ENCODE measurements at regions not wholly inside any gene's neighbourhood (a gene's known extent, or its start where the extent isn't known, plus 50 kb on each side); places are given as distances from the start of the nearest gene placed in this dataset.
"Not testable (repeated sequence)": the region's sequence is repeated elsewhere in the genome, so short reads cannot be mapped to it uniquely, and the experiment has no call there.

DNA sequence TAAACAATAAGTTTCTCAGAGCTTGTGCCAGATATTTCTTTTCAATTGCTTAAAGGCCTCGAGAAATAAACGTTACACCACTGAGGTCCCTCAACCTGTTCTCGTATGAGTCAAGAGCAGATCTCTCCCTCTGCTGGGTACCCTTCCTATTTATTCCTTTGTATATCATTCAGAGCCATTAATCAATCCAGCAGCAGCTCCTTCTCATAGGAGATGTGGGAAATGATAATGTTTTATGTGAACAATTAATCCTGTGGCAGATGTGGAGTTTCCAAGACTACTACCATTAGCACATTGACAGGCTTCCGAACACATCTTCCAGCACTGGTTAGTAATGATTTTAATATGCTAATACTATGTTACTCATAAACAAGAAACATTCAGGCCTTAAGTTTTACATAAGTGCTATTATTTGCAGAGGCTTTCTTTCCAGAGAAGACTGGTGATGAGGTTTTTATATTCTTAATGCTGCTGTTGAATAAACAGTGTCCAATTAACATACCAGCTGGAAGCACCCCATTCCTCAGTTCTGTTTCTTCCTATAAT lies 196.5 kb downstream of the ZNF608 start:
- no peak for DNase-seq (ENCODE audit: low spot score)

DNA sequence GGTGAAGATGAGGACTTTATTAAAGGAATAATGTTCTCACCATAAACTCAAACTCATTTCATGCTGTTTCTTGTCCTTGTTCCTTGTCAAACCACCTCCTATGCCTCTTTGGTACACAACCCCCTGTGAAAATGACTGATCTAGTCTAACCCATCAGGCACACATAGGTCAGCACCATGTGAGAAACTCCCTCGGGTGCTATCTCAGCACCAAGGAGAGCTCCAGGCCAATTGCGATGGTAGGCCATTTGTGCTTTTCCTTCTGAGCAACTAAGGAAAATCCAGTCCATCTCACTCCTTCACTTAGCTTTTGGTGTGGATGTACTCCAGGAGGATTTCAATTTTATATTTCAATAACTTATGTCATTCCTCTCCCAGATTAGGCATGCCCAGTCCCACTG lies 199.8 kb downstream of the ZNF608 start:
- DNase-seq (ENCODE audit: low spot score) = no peak

DNA sequence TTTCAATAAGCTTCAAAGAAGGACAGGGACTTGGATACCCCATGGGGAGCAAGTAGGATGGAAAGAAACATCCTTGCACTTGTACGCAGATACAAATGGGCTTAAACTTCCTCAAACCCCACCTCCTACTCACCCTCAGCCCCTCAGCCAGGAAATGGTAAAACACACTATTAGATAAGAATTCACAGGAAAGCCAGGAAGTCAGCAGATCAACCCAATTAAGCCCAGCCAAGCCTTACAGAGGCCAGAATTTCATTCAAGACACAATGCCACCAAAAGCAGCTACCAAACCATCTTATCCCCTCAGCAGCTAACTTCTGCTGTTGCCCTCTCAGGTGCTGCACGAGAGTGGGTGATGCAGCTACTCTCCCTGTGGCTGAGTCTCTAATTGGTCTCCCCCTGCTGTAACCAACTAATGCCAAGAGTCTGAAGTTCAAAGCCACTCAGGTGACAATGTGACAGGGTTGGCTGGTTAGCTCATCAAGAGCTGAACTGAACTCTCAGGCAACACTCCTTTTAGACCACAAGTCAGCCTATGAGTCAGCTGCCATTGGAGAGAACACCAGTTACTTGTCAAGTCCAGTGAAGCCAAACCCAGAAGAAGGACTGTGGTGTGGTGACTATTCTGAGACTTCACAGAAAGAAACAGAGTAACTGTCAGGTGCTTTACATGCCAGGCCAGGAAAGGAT lies 201.9 kb downstream of the ZNF608 start:
- DNase-seq (ENCODE audit: low spot score) = no peak

DNA sequence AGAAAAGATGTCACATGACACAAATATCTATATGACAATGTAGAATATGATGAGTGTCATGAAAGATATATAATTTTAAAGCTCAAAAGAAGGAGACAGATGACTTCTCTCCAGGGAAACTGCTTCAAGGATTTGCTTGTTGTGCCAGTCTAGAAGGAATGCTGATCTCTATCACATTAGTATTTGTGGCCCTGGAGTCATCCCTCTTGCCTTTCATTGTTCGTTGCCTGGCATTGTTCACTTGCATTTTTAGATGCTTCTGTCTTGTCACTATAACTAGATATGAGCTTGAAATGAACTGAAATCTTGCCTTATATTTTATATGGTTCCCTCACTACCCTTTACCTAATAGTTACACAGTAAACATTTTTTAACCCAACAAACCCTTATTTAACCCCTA lies 207.5 kb downstream of the ZNF608 start:
- DNase-seq (ENCODE audit: low spot score) = no peak

DNA sequence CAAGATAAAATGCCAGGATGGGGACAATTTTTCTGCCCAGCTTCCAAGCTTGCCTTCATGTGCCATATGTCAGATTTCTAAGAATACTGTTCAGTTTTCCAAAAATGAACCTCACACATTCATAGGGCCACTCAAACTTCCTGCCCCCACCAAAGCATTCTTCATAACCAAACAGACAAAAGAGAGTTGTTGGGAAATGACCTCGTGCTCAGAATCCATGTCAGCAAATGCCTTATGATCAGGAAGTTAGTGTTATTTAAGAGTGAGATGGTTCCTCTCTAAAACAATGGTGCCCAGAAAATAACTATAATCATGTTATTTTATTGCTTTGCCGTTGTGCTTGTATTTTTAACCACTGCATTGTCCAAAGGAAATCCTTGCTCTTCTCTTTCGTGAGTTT lies 208.2 kb downstream of the ZNF608 start:
- no peak for DNase-seq (ENCODE audit: low spot score)

DNA sequence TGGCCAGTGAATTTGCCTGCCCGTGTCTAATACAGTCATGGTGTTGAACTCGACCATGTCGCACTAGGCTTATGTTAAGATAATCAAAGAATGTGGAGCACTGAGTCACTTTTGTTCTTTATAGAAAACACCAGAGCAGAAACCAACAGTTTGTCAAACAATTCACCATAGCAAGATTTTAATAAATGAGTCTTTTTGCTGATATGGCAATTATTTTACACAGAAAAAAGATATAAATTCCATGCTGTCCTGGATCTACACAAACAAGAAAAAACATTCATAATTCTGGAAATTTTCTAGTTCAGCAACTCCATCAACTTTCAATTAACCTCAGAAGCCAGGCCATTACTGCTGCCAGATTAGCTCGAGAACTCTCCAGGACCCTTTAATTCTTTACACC lies 208.9 kb downstream of the ZNF608 start:
- DNase-seq (ENCODE audit: low spot score) = no peak

DNA sequence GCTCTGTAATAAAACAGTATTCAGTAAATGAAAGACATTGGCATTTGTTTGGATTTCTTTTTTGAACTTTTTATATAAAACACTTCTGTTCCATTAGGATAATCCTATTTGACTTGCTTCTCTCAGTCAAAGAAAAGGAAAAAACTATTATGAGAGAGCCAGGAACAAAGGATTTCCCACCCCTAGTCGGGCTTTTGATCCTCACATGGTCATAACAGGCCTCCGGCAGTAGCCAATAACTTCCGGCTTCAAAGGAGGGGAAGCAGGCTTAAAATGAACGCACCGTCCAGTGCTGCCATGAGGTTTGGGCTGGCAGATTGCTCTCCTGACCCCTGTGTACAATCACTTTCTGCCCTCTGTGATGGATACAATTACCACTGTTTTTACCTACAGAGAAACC lies 209.3 kb downstream of the ZNF608 start:
- no peak for DNase-seq (ENCODE audit: low spot score)

DNA sequence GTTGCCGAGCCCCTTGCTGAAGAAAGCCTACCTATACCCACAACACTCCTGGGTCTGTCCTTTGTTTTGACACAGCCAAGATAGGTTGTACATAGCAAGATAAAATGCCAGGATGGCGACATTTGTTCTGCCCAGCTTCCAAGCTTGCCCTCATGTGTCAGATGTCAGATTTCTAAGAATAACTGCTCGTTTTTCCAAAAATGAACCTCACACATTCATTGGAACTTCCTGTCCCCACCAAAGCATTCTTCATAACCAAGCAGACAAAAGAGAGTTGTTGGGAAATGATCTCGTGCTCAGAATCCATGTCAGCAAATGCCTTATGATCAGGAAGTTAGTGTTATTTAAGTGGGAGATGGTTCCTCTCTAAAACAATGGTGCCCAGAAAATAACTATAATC lies 210.1 kb downstream of the ZNF608 start:
- DNase-seq (ENCODE audit: low spot score) = no peak

DNA sequence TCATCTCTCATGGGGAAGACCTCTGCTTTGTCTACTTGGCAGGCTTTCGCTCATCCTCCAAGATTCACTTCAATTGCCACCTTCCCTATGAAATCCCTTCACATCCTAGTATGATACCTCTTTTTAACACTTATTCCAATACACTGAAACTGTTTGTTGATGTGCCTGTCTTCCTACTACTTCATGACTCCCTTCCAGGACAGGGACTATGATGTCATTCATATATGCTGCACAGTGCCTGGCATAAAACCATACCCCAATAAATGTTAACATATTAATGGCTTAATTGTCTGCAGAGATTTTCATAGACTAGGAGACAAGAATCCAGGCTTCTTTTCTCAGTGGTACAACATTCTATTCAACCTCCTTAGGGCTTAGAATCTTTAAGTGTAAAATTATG lies 215.5 kb downstream of the ZNF608 start:
- no peak for DNase-seq (ENCODE audit: low spot score)

DNA sequence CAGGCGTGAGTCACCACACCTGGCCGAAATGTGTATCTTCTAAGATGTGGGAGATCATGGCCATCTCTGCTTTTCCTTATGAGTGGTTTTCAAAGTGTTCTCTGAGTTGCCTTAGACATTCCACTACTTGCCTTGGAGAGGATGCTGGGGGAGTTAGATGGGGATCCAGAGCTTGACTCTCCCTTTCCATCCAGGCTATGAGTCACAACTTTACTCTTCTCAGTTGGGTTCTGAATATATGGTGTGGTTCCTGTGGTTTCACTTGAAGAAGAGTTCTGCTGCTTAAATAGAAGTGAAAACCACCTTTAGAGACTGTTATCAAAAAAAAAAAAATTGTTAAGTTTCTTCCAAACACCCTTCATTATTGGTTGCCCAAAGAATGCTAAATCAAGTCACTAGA lies 217.6 kb downstream of the ZNF608 start:
- DNase-seq (ENCODE audit: low spot score) = no peak

DNA sequence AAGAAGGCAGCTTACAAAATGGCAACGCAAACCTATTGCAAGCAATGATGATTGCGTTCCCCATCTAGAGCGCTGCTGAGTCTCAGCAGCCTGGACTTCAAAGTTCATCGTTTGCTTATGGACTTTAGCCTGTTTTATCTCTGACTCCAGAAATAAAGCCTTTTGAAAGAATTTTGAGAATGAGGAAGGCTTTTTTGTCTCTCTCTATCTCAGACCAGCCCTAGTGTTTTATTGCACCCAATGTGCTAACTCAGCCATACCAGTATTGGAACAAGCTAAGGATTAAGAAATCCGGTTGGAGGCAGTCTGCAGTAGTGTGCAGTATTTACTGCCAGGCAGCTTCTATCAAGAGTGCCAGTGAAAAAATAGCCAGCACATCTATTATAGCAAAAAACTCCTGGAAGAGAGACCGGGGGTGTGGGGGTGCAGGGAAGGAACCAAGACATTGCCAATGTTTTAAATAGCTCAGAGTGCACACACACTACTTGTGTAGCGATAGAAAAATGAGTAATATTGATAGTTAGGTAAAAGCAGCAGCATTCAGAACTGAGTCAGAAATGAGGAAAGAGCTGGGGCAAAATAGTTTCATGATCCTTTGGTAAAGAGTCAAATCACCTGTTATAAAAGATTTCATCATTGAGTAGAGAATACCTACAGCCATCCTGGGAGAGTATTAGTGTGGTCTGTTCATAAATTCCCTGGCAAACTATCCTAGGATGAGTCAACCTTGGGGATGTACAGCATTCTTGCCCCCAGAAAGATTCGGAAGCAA lies 219.0 kb downstream of the ZNF608 start:
- DNase-seq (ENCODE audit: low spot score) = no peak

DNA sequence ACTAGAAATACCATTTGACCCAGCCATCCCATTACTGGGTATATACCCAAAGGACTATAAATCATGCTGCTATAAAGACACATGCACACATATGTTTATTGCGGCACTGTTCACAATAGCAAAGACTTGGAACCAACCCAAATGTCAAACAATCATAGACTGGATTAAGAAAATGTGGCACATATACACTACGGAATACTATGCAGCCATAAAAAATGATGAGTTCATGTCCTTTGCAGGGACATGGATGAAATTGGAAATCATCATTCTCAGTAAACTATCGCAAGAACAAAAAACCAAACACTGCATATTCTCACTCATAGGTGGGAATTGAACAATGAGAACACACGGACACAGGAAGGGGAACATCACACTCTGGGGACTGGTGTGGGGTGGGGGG lies 220.4 kb downstream of the ZNF608 start:
- DNase-seq (ENCODE audit: low spot score) = not testable (repeated sequence)

DNA sequence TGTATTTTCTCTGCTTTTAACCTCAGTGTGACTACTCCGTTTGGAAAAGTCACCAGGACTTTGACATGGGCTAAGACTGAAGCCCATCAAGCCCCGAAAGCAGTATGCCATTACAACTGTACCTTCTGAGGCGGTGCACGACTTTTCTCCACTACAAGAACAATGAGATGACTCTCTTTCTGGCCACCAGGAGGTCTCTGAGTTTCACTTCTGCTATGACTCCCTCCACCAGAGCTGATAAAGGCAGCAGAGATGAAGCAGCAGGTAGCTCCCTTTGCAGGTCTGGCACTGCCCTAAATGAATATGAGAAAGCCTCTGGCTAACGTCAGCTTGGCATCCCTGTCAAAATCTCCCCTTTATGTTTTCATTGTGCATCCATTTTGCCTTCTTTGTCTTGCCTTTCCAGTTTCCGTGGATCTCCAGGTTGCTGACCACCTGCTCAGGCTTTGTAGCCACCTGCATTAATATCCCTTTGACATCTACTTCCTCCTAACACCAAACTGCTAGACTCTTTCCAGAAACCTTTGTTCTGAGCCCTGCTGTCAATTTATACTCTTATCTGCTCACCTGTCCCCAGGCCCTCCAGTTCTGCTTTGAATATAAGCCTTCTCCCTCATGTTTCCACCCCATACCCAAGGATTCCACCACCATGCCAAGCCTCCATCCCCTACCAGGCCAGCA lies 221.7 kb downstream of the ZNF608 start:
- DNase-seq (ENCODE audit: low spot score) = no peak

DNA sequence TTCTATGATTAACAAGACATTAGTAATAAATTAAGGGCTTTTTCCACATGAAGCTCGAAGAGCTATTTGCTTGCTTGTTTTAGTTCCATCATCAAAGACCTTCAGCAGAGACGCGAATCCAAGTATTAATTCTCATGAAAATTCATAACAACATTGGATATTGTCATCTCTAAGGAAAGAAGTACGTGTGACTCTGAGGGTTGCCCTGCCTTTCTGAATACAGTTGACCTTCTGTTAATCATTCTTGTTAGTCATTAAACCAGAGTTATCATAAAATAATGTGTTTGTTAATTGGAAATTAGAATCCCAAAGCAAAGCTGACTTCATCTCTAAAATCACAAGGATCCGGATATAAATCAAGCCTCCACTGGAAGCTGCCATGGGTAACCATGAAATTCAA lies 222.5 kb downstream of the ZNF608 start:
- DNase-seq (ENCODE audit: low spot score) = no peak

DNA sequence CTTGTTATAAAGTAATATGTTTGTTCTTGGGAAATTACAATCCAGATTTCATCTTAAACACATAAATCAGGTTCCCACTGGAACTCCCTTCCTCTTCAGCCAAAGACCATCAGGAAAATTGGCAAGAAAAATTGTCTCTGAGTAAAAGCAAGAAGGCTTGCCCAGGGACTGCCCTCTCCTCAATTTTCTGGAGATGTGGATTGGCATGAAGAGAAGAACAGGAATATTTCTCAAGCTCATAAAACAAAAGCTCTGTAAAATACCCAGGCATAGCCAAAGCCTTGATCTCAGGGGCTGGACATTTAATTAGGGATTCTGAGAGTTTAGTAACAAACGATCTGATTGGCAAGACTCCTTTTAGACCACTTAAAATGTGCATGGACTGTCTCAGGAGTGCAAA lies 223.4 kb downstream of the ZNF608 start:
- no peak for DNase-seq (ENCODE audit: low spot score)

DNA sequence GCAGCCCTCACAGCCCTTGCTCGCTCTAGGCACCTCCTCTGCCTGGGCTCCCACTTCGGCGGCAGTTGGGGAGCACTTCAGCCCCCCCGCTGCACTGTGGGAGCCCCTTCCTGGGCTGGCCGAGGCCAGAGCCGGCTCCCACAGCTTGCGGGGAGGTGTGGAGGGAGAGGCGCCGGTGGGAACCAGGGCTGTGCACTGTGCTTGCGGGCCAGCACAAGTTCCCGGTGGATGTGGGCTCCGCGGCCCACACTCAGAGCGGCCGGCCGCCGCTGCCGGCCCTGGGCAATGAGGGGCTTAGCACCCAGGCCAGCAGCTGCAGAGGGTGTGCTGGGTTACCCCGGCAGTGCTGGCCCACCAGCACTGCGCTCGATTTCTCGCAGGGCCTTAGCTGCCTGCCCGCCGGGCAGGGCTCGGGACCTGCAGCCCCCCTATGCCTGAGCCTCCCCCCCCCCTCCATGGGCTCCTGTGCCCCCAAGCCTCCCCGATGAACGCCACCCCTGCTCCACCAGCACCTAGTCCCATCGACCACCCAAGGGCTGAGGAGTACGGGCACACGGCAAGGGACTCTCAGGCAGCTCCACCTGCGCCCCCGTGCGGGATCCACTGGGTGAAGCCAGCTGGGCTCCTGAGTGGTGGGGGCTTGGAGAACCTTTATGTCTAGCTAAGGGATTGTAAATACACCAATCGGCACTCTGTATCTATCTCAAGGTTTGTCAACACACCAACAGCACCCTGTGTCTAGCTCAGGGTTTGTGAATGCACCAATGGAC lies 224.8 kb downstream of the ZNF608 start:
- DNase-seq (ENCODE audit: low spot score) = no peak

DNA sequence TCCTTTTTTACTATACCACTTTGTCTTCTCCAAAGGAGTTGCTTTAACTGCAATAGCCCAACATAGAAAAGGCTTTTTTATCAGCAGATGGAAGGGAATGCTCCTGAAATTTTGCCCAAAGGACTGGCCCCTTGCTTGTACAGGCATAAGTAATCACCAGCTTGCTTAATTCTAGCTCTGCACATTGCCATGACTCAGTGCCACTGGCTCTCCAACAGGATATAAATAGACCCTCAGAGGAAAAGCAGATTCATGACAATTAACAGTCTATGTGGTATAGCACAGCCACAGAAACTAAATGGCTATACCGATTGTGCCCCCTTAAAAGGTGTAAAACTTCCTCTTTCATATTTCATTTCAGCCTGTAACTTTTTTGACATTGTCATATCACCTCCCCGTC lies 227.0 kb downstream of the ZNF608 start:
- no peak for DNase-seq (ENCODE audit: low spot score)

DNA sequence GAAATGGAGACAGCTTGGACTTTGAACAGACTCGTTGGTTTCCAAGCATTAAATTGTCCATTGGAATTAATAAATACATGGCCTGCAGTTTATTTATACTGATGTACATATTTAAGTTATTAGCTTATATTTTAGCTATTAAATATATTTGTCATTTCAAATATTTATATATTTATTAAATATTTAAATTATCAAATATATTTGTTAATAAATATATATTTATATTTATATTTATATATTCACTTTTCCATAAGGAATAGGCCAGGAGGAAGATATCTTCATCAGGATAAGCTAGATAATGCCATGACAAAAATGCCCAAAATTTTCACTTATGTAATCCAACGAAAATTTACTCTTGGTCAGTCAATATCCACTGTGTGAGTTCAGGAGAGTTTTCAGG lies 229.9 kb downstream of the ZNF608 start:
- DNase-seq (ENCODE audit: low spot score) = no peak

DNA sequence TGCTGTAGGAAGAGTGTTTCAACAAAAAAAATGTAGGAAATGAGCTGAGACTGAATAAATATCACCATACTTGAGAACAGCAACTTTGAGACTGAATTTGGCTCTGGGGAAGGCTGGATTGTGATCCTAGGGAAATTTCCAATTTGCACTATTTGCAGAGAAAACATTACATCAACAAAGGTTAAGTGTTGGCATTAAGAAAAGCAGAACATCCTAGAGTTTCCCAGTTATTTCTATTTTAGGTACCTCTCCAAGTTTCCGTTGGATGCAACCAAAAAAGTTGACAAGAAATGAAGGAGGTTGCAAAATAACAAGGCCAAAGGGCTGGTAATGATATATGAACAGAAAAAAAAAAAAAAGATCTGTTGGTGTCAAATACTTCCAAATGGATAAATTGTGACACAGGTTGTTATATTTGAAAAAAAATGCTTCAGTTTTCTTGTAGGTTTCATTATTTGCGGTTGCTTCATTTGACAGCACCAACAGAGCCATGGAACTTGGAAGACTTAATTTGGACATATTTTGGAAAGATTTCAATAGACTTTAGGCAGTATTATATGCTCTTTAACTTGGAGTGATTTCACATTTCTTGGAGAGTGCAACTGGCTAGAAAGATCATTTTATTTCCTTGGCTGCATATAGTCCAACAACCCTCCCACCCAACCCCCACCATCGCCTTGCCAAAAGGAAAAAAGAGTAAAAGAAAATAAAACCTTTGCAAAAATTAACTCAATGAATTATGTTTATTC lies 230.8 kb downstream of the ZNF608 start:
- no peak for DNase-seq (ENCODE audit: low spot score)

DNA sequence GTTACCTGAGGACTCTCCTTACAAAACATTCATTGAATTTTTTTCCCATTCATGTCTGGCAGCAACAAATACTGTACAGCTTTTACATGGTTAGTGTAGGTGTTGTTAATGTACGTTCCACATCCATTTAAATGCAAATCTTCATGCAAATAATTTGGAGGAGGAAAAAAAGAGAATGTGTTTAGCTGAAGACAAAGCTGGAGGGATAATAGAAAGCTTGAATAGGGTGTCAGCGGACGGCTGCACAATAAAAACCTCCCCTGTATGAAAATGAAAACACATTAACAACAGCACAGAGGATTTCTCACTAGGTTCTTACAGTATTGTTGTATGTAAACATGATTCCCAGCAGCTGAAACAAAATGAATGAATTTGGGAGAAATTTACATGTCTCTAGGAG lies 231.5 kb downstream of the ZNF608 start:
- no peak for DNase-seq (ENCODE audit: low spot score)

DNA sequence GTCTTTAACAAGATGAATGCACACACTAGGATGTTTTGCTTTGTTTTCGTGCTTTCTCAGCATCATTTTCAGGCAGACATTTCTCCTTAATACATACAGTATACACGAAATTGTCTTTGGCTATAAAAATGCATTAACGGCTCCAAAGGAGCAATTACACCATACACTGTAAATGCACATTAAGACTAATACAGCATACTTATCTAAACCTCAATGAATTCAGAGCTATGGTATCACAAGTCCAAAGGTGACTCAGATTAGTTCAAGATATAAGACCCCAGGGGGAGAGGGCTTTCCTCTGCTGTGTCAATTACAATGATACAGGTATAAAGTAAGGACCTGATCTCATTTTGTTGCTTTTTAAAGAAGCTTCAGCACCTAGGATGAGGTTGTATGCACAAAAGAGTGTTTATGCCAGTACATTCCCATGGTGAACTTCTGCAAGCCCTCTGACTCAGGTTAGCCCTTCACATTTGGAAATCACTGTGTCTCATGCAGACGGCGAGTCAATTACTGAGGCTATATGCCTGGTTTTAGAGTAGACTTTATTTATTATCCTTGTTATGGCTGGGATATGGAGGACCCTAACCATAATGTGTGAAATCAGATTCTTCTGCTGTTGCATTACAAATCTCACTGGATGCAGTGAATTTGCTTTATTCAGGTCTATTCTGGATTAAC lies 233.3 kb downstream of the ZNF608 start:
- DNase-seq (ENCODE audit: low spot score) = no peak

All from CD4-positive, alpha-beta T cell treated with Interleukin-2 at 100 ng/mL for 4 hours (primary cell).